ENCODE measurements at regions not wholly inside any gene's neighbourhood (a gene's known extent, or its start where the extent isn't known, plus 50 kb on each side); places are given as distances from the start of the nearest gene placed in this dataset.

GRCh38 chr12:73424484-73424883 lies 1113.2 kb upstream of the ATXN7L3B start:
- no peaks in the 10 kb centered on the region for H3K36me3 ChIP-seq (ENCODE audit: insufficient read depth, insufficient read length, low read length)
- DNase-seq (ENCODE audit: low read depth, low spot score) = no peak
- no peaks in the 10 kb centered on the region for H3K27me3 ChIP-seq (ENCODE audit: insufficient read depth, insufficient read length)
- H3K4me3 ChIP-seq (ENCODE audit: insufficient read length, low read depth) = no peak overlapping the region
- TF ChIP-seq ZNF274 (IDR thresholded peaks at IDR 0.05; ENCODE audit: low read depth, low read length) (no peak), YY1 (IDR thresholded peaks at IDR 0.05; ENCODE audit: insufficient read depth, insufficient read length) (no peak), SUZ12 (IDR thresholded peaks at IDR 0.05; ENCODE audit: extremely low read depth, insufficient read depth, insufficient read length) (no peak)
- no peaks in the 10 kb centered on the region for H3K4me1 ChIP-seq (ENCODE audit: insufficient read depth, insufficient read length)
- H3K9me3 ChIP-seq (ENCODE audit: insufficient read depth, low read length) = peaks cover 25% of the 10 kb centered on the region; the same call in 1 of the 2 replicates
- H3K9ac ChIP-seq (ENCODE audit: insufficient read length, low read depth) = no peak overlapping the region

- no peak for TF ChIP-seq ZNF274 (IDR thresholded peaks at IDR 0.05; ENCODE audit: low read depth, low read length)
- DNase-seq (ENCODE audit: low read depth, low spot score) = no peak
- no peak overlapping the region for H3K4me3 ChIP-seq (ENCODE audit: insufficient read length, low read depth)
These were observed 1091.8 kb upstream of the ATXN7L3B start for GRCh38 chr12:73445658-73446324.

DNA sequence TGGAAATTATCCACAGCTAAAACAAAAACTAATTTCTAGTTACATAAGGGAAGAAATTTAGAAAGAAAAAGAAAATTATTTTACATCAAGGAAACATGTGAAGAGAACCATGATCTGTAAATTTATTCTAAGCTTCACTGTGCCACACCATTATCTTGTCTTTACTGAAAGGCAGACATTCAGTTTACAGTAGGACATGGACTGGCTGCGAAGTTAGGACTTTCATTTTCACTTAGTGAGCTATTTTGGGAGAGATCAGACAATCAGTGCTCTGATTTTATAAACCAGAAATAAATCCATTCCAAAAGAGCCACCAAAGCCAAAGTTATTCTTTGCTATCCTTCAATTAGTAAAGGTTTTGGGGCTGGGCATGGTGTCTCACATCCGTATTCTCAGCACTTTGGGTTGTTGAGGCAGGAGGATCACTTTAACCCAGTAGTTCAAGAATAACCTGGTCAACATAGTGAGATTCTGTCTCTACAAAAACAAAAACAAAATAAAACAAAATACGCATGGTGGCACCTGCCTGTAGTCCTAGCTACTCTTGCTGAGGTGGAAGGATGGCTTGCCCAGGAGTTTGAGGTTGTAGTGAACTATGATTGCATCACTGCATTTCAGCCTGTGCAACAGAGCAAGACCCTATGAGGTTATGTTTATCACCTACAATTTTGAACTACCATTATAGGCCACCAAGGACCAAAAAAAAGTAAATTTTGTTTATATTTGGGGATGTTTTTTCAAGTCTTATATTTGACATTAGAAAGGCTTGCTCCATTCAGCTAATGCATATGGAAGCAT lies 1084.8 kb upstream of the ATXN7L3B start:
- no peak for DNase-seq (ENCODE audit: low read depth, low spot score)
- no peaks in the 10 kb centered on the region for H3K4me1 ChIP-seq (ENCODE audit: insufficient read depth, insufficient read length)

More at GRCh38 chr12:73445658-73446324, 1091.8 kb upstream of the ATXN7L3B start:
- Histone ChIP-seq H3K9me3 (ENCODE audit: insufficient read depth, low read length) (no peaks in the 10 kb centered on the region), H3K9ac (ENCODE audit: insufficient read length, low read depth) (no peak overlapping the region), H3K4me1 (ENCODE audit: insufficient read depth, insufficient read length) (no peaks in the 10 kb centered on the region), H3K36me3 (ENCODE audit: insufficient read depth, insufficient read length, low read length) (no peaks in the 10 kb centered on the region), H3K27me3 (ENCODE audit: insufficient read depth, insufficient read length) (no peaks in the 10 kb centered on the region)

DNA sequence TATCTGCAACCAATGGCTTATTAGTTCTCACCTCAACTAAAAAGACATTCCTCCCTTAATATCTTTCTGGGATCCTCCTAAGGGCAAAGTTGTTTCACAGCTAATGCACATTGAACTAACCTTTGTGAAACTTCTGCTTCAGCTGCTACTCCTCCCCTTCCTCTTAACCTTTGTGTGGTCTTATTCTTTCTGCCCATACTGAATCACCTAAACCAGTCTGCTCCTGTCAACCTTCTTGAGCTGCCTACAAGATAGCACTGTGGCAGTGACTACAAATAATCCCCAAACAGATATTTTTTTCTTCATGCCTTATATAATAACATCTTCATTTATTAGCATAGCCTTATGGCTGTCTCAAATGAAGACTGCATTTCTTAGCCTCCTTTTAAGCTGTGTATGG lies 1077.4 kb upstream of the ATXN7L3B start:
- Histone ChIP-seq H3K27me3 (ENCODE audit: insufficient read depth, insufficient read length) (no peaks in the 10 kb centered on the region), H3K4me3 (ENCODE audit: insufficient read length, low read depth) (no peak overlapping the region), H3K4me1 (ENCODE audit: insufficient read depth, insufficient read length) (no peaks in the 10 kb centered on the region), H3K9me3 (ENCODE audit: insufficient read depth, low read length) (no peaks in the 10 kb centered on the region), H3K9ac (ENCODE audit: insufficient read length, low read depth) (no peak overlapping the region), H3K36me3 (ENCODE audit: insufficient read depth, insufficient read length, low read length) (no peaks in the 10 kb centered on the region)
- TF ChIP-seq SUZ12 (IDR thresholded peaks at IDR 0.05; ENCODE audit: extremely low read depth, insufficient read depth, insufficient read length) (no peak), ZNF274 (IDR thresholded peaks at IDR 0.05; ENCODE audit: low read depth, low read length) (no peak), YY1 (IDR thresholded peaks at IDR 0.05; ENCODE audit: insufficient read depth, insufficient read length) (no peak)
- DNase-seq (ENCODE audit: low read depth, low spot score) = no peak

More for the DNA sequence above, 1084.8 kb upstream of the ATXN7L3B start:
- H3K9ac ChIP-seq (ENCODE audit: insufficient read length, low read depth) = no peak overlapping the region
- no peaks in the 10 kb centered on the region for H3K27me3 ChIP-seq (ENCODE audit: insufficient read depth, insufficient read length)
- no peak overlapping the region for H3K4me3 ChIP-seq (ENCODE audit: insufficient read length, low read depth)
- TF ChIP-seq ZNF274 (IDR thresholded peaks at IDR 0.05; ENCODE audit: low read depth, low read length) (no peak), SUZ12 (IDR thresholded peaks at IDR 0.05; ENCODE audit: extremely low read depth, insufficient read depth, insufficient read length) (no peak), YY1 (IDR thresholded peaks at IDR 0.05; ENCODE audit: insufficient read depth, insufficient read length) (no peak)
- H3K9me3 ChIP-seq (ENCODE audit: insufficient read depth, low read length) = no peaks in the 10 kb centered on the region
- no peaks in the 10 kb centered on the region for H3K36me3 ChIP-seq (ENCODE audit: insufficient read depth, insufficient read length, low read length)

- no peak for TF ChIP-seq SUZ12 (IDR thresholded peaks at IDR 0.05; ENCODE audit: extremely low read depth, insufficient read depth, insufficient read length)
- TF ChIP-seq ZNF274 (IDR thresholded peaks at IDR 0.05; ENCODE audit: low read depth, low read length) = no peak
- TF ChIP-seq YY1 (IDR thresholded peaks at IDR 0.05; ENCODE audit: insufficient read depth, insufficient read length) = no peak
- Histone ChIP-seq H3K27me3 (ENCODE audit: insufficient read depth, insufficient read length) (no peaks in the 10 kb centered on the region), H3K4me3 (ENCODE audit: insufficient read length, low read depth) (no peak overlapping the region), H3K36me3 (ENCODE audit: insufficient read depth, insufficient read length, low read length) (no peaks in the 10 kb centered on the region), H3K9ac (ENCODE audit: insufficient read length, low read depth) (no peak overlapping the region), H3K4me1 (ENCODE audit: insufficient read depth, insufficient read length) (no peaks in the 10 kb centered on the region), H3K9me3 (ENCODE audit: insufficient read depth, low read length) (no peaks in the 10 kb centered on the region)
- peak; percentile 52 for DNase-seq (ENCODE audit: low read depth, low spot score)
These were observed 1072.5 kb upstream of the ATXN7L3B start for GRCh38 chr12:73465106-73465505.

DNA sequence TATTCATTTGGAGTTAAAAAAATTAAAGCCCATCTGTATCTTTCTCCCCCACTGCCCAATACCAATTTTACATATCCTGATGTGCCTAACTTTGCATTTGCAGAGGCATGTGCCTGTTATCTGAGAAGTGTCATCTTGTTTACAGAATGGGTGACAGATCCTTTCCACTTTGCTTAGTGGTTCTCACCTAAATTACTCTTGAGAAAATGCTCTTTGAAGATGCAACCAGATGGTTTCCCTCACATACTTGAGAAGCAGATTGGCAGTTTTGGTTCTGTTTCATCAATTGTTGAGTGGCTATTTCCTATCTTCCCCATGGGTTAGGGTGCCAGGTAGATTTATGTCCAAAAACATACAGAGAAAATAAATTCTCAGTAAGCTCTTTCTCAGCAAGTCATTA lies 1051.4 kb upstream of the ATXN7L3B start:
- H3K4me3 ChIP-seq (ENCODE audit: insufficient read length, low read depth) = no peak overlapping the region
- H3K27me3 ChIP-seq (ENCODE audit: insufficient read depth, insufficient read length) = no peaks in the 10 kb centered on the region
- H3K9me3 ChIP-seq (ENCODE audit: insufficient read depth, low read length) = peaks cover 8% of the 10 kb centered on the region
- no peaks in the 10 kb centered on the region for H3K4me1 ChIP-seq (ENCODE audit: insufficient read depth, insufficient read length)
- H3K36me3 ChIP-seq (ENCODE audit: insufficient read depth, insufficient read length, low read length) = no peaks in the 10 kb centered on the region
- H3K9ac ChIP-seq (ENCODE audit: insufficient read length, low read depth) = no peak overlapping the region
- no peak for TF ChIP-seq SUZ12 (IDR thresholded peaks at IDR 0.05; ENCODE audit: extremely low read depth, insufficient read depth, insufficient read length)
- no peak for TF ChIP-seq YY1 (IDR thresholded peaks at IDR 0.05; ENCODE audit: insufficient read depth, insufficient read length)
- TF ChIP-seq ZNF274 (IDR thresholded peaks at IDR 0.05; ENCODE audit: low read depth, low read length) = no peak
- no peak for DNase-seq (ENCODE audit: low read depth, low spot score)

GRCh38 chr12:73506611-73507010 lies 1031.0 kb upstream of the ATXN7L3B start:
- no peaks in the 10 kb centered on the region for H3K27me3 ChIP-seq (ENCODE audit: insufficient read depth, insufficient read length)
- TF ChIP-seq SUZ12 (IDR thresholded peaks at IDR 0.05; ENCODE audit: extremely low read depth, insufficient read depth, insufficient read length) = no peak
- no peak for TF ChIP-seq ZNF274 (IDR thresholded peaks at IDR 0.05; ENCODE audit: low read depth, low read length)
- no peaks in the 10 kb centered on the region for H3K36me3 ChIP-seq (ENCODE audit: insufficient read depth, insufficient read length, low read length)
- no peak for DNase-seq (ENCODE audit: low read depth, low spot score)
- peaks cover 8% of the 10 kb centered on the region; the same call in 1 of the 2 replicates for H3K9me3 ChIP-seq (ENCODE audit: insufficient read depth, low read length)
- H3K4me3 ChIP-seq (ENCODE audit: insufficient read length, low read depth) = no peak overlapping the region
- no peak overlapping the region for H3K9ac ChIP-seq (ENCODE audit: insufficient read length, low read depth)
- no peaks in the 10 kb centered on the region for H3K4me1 ChIP-seq (ENCODE audit: insufficient read depth, insufficient read length)
